Ectodermal cell (in vitro differentiated cells): ENCODE measurements at regions not wholly inside any gene's neighbourhood (a gene's known extent, or its start where the extent isn't known, plus 50 kb on each side); places are given as distances from the start of the nearest gene placed in this dataset.

Experiments used
- H3K27ac ChIP-seq: 2 replicates; pipeline ENCODE4 v1.7.0; 2013; ENCODE audit warnings: mild to moderate bottlenecking, low read depth, low read length; ENCODE audit not compliant: insufficient read depth, poor library complexity, severe bottlenecking
- H3K27me3 ChIP-seq: 2 replicates; pipeline ENCODE4 v1.7.0; 2013; ENCODE audit warnings: mild to moderate bottlenecking, low read length; ENCODE audit not compliant: insufficient read depth, control insufficient read depth, poor library complexity, severe bottlenecking
- H3K36me3 ChIP-seq: one replicate; pipeline ENCODE4 v1.7.0; 2013; ENCODE audit warnings: low read length; ENCODE audit not compliant: control insufficient read depth, insufficient read depth
- H3K4me1 ChIP-seq: one replicate; pipeline ENCODE4 v1.7.0; 2013; ENCODE audit warnings: low read length; ENCODE audit not compliant: control insufficient read depth, insufficient read depth
- H3K4me3 ChIP-seq: 2 replicates; pipeline ENCODE4 v1.7.0; 2013; ENCODE audit warnings: low read depth, low read length, control low read depth; ENCODE audit not compliant: insufficient read depth
- H3K9me3 ChIP-seq: 2 replicates; pipeline ENCODE4 v1.7.0; 2013; ENCODE audit warnings: mild to moderate bottlenecking, low read length, moderate library complexity; ENCODE audit not compliant: control insufficient read depth
- WGBS, 2 experiments: methylation state at CpG; one replicate each; pipeline ENCODE4 v1.1.7; 2013; ENCODE audit warnings: missing lambda C conversion rate in 2 of 2; 5-methylcytosine and 5-hydroxymethylcytosine counted together

- Histone ChIP-seq H3K4me1 (no peaks in the 10 kb centered on the region), H3K27me3 (no peaks in the 10 kb centered on the region), H3K27ac (no peak overlapping the region), H3K36me3 (no peaks in the 10 kb centered on the region), H3K4me3 (no peak overlapping the region), H3K9me3 (no peaks in the 10 kb centered on the region)
- 96 to 100% methylated on average over 3 of the region's 3 CpGs for WGBS, 2 experiments
These were observed 973.9 kb downstream of the CDH11 start for GRCh38 chr16:64147941-64148340.

- no peak overlapping the region for H3K27ac ChIP-seq
- H3K27me3 ChIP-seq: no peaks in the 10 kb centered on the region
- 90 to 95% methylated on average over 2 of the region's 2 CpGs for WGBS, 2 experiments
These were observed 977.2 kb downstream of the CDH11 start for GRCh38 chr16:64144617-64145016.

GRCh38 chr16:64138621-64139020, 983.2 kb downstream of the CDH11 start:
- WGBS, 2 experiments: 70 to 100% methylated on average over 1 to 2 of the region's 2 CpGs
- no peaks in the 10 kb centered on the region for H3K9me3 ChIP-seq
- H3K27me3 ChIP-seq: no peaks in the 10 kb centered on the region
- H3K36me3 ChIP-seq: no peaks in the 10 kb centered on the region
- no peak overlapping the region for H3K4me3 ChIP-seq
- no peak overlapping the region for H3K27ac ChIP-seq
- H3K4me1 ChIP-seq: no peaks in the 10 kb centered on the region

More at GRCh38 chr16:64144617-64145016, 977.2 kb downstream of the CDH11 start:
- Histone ChIP-seq H3K36me3 (no peaks in the 10 kb centered on the region), H3K4me1 (no peaks in the 10 kb centered on the region), H3K9me3 (no peaks in the 10 kb centered on the region), H3K4me3 (no peak overlapping the region)

GRCh38 chr16:64138006-64138405, 983.9 kb downstream of the CDH11 start:
- 93 to 96% methylated on average over 7 to 8 of the region's 8 CpGs for WGBS, 2 experiments
- Histone ChIP-seq H3K9me3 (no peaks in the 10 kb centered on the region), H3K4me3 (no peak overlapping the region), H3K36me3 (no peaks in the 10 kb centered on the region), H3K27ac (no peak overlapping the region), H3K4me1 (no peaks in the 10 kb centered on the region), H3K27me3 (no peaks in the 10 kb centered on the region)

GRCh38 chr16:64136743-64137142, 985.1 kb downstream of the CDH11 start:
- Histone ChIP-seq H3K27me3 (no peaks in the 10 kb centered on the region), H3K4me3 (no peak overlapping the region), H3K4me1 (no peaks in the 10 kb centered on the region), H3K27ac (no peak overlapping the region), H3K36me3 (no peaks in the 10 kb centered on the region), H3K9me3 (no peaks in the 10 kb centered on the region)
- 89 to 100% methylated on average over 1 to 3 of the region's 3 CpGs for WGBS, 2 experiments

DNA sequence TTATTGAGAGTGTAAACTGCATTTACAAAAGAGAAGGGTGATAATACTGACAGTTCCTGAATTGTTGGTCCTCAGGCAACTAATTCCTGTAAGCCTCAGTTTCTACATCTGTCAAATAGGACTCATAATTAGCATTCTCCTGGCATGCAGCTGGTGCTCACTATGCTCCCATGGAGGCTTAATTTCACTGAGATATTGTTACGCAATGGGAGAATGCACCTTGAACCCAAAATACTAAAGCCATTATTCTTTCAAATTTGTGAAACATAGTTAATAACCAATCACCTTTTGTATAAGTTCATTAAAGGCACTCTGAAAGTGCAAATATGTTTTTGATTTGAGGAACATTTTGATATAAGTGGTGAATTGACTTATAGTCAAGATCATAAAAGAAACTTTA, 985.5 kb downstream of the CDH11 start:
- WGBS, 2 experiments: 100% methylated on average over 1 of the region's 1 CpG; no CpG with 5 or more reads in 1 of the 2 experiments
- Histone ChIP-seq H3K4me3 (no peak overlapping the region), H3K27me3 (no peaks in the 10 kb centered on the region), H3K9me3 (no peaks in the 10 kb centered on the region), H3K27ac (no peak overlapping the region), H3K36me3 (no peaks in the 10 kb centered on the region), H3K4me1 (no peaks in the 10 kb centered on the region)

GRCh38 chr16:64133366-64133765, 988.5 kb downstream of the CDH11 start:
- Histone ChIP-seq H3K27ac (no peak overlapping the region), H3K36me3 (no peaks in the 10 kb centered on the region), H3K4me1 (no peaks in the 10 kb centered on the region), H3K27me3 (no peaks in the 10 kb centered on the region), H3K4me3 (no peak overlapping the region), H3K9me3 (no peaks in the 10 kb centered on the region)
- WGBS, 2 experiments: 94 to 100% methylated on average over 2 of the region's 2 CpGs

DNA sequence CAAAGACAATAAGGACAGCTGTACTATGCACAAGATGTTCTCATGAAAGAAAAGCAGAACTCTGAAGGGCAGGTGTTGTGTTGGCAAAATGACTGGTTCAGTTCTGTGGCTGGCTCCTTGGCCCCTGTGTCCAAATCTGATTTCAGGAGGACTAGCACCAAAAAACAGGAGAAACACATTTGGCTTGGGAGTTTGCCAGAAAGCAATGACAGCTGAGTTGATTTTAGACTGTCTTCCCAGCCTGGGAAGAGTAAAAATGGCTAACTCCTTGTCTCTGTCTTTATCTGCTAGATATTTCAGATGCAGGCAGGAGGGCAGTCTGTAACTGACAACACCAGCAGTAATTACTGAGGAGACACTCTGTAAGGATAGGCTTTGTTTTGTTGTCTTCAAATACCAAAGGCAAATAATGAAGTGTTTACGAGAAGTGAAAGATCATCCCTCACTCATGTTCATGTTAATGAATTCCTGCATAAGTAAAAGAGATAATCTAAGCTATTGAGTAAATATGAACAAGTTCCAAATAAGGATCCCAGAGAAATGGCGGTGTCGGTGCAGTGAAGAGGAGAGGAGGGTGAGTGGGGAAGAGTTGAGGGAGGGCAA, 989.0 kb downstream of the CDH11 start:
- 39 to 42% methylated on average over 2 to 3 of the region's 3 CpGs for WGBS, 2 experiments
- no peak overlapping the region for H3K27ac ChIP-seq

GRCh38 chr16:64132190-64132589, 989.7 kb downstream of the CDH11 start:
- no peaks in the 10 kb centered on the region for H3K9me3 ChIP-seq
- no peak overlapping the region for H3K4me3 ChIP-seq
- no peak overlapping the region for H3K27ac ChIP-seq
- H3K4me1 ChIP-seq: no peaks in the 10 kb centered on the region
- no peaks in the 10 kb centered on the region for H3K27me3 ChIP-seq
- H3K36me3 ChIP-seq: no peaks in the 10 kb centered on the region
- WGBS, 2 experiments: 95 to 96% methylated on average over 3 of the region's 3 CpGs

More for the DNA sequence above, 989.0 kb downstream of the CDH11 start:
- Histone ChIP-seq H3K4me3 (no peak overlapping the region), H3K27me3 (no peaks in the 10 kb centered on the region), H3K36me3 (no peaks in the 10 kb centered on the region), H3K4me1 (no peaks in the 10 kb centered on the region), H3K9me3 (no peaks in the 10 kb centered on the region)

GRCh38 chr16:64131423-64131822, 990.4 kb downstream of the CDH11 start:
- Histone ChIP-seq H3K4me3 (no peak overlapping the region), H3K9me3 (no peaks in the 10 kb centered on the region), H3K27ac (no peak overlapping the region), H3K27me3 (no peaks in the 10 kb centered on the region), H3K4me1 (no peaks in the 10 kb centered on the region), H3K36me3 (no peaks in the 10 kb centered on the region)
- 88 to 97% methylated on average over 2 of the region's 2 CpGs for WGBS, 2 experiments

DNA sequence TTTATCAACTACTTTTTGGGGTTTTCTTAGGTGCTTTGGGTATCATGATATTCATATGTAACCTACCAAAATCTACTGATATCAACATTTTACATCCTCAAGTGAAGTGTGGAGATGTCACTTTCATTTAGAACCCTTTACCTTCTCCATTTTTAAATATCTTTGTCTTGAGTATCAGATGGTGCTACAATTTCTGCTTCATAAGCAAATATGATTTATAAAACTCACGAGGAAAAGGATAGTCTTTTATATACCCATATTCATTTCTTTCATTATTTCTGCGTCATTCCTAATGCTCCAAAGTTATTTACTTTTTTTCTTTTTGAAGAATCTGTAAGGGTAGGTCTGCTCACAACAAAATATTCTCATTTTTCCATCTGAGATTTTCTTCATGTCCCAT, 991.7 kb downstream of the CDH11 start:
- no peaks in the 10 kb centered on the region for H3K4me1 ChIP-seq
- WGBS, 2 experiments: 75% methylated on average over 2 of the region's 2 CpGs; no CpG with 5 or more reads in 1 of the 2 experiments
- H3K27ac ChIP-seq: no peak overlapping the region
- H3K9me3 ChIP-seq: no peaks in the 10 kb centered on the region
- no peaks in the 10 kb centered on the region for H3K27me3 ChIP-seq
- H3K36me3 ChIP-seq: no peaks in the 10 kb centered on the region
- H3K4me3 ChIP-seq: no peak overlapping the region
